ENCODE measurements at regions not wholly inside any gene's neighbourhood (a gene's known extent, or its start where the extent isn't known, plus 50 kb on each side); places are given as distances from the start of the nearest gene placed in this dataset.

DNA sequence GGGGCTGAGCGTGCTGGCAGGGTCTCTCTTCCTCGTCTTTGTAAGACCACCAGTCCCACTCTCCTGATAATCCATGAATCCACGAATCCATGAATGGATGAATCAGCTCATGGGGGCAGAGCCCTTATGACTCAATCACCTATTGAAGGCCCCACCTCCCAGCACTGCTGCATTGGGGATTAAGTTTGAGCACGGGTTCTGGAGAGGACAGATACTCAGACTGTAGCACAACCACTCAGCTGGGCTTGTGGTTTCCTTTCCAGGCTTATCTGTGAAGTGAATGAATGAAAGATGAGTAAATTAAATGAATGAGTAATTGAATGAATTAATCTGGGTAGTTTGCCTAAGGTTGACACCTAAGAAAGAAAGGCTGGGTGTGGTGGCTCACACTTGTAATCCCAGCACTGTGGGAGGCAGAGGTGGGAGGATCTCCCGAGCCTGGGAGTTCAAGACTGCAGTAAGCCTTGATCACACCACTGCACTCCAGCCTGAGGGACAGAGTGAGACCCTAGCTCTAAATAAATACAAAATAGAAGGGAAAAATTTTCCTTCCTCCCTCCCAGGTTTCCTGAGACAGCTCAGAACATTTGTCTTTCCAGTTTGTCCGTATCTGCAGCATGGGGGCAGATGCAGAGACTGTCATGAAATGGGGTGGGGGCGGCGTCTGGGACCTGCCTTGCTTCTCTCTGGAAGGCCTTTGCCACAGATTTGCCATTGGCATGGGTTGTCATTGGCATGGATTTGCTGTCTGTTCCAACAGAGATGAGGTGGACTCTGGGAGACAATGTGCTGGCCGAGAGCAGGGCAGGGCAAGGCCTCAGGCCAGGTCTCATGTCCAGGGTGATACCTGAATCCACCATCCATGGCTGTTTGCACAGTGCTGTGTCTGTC lies 187.7 kb upstream of the C1orf174 start:
- DNase-seq (ENCODE audit: low read depth in 2 of 2) = no peak

DNA sequence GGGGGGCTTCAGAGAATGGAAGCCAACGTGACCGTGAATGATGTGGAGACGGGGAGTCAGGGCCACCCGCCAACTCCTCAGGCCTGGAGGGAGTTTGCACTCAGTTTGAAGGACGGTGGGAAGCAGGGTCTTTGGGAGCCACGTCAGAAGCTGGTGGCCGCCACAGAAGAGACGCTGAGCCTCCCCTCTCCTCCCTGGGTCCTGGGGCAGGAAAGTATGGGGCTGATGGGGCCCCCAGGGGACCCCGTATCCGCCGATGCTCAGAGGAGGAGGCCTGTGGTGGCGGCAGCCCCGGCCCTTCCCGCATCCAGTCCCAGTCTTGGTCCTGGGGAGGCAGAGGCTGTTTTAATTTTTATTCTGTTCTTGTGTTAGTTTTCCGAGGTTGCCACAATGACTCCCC lies 188.6 kb upstream of the C1orf174 start:
- no peak for DNase-seq (ENCODE audit: low read depth in 2 of 2)

DNA sequence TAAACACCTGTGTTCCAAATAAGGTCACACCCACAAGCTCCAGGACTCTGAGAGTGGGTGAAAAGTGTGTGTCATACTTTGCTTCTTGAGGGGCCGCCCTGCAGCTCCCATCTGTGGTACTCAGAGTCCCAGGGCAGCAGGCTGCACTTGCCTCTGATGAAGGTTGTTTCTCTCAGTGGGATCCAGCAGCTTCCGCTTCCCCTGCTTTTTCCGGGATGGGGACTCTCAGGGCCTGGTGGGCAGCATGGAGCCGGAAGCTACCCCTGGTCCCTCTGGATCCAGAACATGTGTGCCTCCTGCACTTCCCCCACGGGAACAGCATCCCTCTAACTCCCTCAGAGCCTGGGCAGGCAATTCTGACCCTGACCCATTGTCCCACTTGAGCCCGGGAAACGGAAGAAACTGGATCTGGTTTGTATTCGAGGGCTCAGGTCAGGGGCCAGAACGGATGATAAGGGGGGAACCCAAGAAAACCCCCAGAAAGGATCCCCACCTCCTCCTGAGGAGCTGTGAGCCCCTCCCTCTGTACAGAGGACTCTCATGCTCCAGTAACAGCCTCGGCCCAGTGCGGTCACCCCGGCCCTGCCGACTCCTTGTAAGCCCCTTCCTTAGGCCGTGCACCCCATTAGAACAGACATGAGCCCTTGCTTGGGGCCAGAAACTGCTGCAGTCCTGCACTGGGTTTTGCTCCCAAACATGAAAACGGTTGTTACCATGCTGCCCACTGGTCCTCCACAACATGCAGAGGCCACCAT lies 189.5 kb upstream of the C1orf174 start:
- no peak for DNase-seq (ENCODE audit: low read depth in 2 of 2)

- DNase-seq (ENCODE audit: low read depth in 2 of 2) = no peak
These were observed 190.5 kb upstream of the C1orf174 start for GRCh38 chr1:4090556-4090955.

GRCh38 chr1:4090976-4091660 lies 191.0 kb upstream of the C1orf174 start:
- no peak for DNase-seq (ENCODE audit: low read depth in 2 of 2)

GRCh38 chr1:4091996-4092395 lies 191.9 kb upstream of the C1orf174 start:
- no peak for DNase-seq (ENCODE audit: low read depth in 2 of 2)

DNA sequence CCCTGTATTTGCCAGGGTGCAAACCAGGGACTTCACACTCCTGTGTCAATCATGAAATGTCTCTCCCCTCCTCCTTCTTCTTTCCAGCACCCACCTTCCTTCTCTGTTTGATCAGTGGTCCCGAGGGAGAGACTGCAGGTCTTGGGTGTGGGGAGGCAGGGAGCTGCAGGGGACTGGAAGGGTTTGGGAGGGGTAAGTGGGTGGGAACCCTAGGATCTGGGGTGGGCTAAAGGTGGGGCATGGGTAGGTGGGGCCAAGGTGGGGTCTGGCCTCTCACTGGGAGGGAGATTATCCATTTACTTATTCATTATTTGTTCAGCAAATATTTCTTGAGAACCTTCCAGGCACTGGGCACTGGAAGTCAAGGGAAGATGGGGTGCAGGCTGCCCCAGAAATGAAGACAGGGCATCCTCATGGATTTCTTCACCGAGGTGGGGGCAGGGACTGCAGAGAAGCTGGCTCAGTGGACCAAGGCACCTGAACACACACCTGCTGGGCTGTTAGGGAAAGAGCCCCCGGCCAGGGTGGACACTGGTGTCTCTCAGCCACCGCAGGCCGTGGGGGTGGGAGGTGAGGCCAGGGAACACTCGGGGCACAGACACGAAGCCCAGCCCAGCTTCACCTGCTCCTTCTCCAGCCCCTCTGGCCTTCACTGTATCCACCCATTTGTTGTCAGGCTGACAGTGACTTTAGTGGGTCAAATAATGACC lies 193.9 kb upstream of the C1orf174 start:
- no peak for DNase-seq (ENCODE audit: low read depth in 2 of 2)

DNA sequence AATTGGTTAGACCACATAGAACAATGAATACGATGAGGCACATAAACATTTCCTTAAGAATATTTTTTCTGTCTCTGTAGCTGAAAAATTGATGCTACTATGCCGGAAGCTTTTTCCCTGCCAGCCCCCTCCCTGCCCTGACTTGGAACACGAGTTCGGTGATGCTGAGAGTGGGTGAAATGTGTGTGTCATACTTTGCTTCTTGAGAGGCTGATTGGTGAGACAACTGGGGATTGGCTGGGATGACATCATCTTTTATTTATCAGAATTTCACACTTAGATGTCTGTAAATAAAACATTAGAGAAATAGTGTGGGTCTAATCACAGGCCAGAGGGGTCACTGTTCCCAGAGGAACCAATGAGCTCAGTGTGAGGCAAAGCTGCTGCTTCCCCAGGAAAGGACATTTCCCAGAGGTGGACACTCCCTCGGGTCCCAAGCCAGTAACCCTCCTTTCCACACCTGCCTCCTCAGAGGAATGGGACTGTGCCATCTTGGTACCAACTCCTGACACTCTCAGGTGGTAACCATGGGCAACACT lies 195.4 kb upstream of the C1orf174 start:
- no peak for DNase-seq (ENCODE audit: low read depth in 2 of 2)

DNA sequence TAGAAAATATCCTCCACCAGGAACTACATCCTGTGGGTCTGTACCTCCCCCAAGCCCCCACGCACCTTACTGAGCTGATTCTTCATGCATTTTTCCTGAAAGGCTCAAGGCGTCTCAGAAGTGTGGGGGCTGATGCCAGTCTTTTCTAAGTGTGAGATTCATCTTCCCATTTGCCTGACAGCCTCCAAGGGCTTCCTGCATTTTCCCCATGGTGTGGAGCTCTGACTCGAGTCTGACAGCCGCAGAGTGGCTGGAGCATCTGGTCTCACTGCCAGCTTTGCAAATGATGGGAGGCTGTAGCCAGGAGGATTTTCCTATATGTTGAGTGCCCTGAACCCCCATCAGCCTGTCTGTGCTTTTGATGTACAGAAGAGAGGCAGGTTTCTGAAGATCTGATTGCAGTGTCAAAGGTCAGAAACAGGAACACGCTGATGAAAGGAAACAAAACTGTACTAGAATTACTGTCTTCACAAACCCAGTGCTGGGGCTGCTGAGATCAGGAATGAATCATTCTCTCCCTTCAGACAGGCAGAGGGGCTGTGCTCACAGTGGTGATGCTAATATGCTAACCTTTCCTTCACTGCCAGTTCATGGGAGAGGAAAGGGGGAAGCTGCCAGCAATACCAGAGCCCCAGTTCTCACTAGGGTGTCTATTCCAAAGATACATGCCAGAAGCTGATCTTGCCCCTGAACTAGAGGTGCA lies 201.5 kb upstream of the C1orf174 start:
- DNase-seq (ENCODE audit: low read depth in 2 of 2) = no peak

DNA sequence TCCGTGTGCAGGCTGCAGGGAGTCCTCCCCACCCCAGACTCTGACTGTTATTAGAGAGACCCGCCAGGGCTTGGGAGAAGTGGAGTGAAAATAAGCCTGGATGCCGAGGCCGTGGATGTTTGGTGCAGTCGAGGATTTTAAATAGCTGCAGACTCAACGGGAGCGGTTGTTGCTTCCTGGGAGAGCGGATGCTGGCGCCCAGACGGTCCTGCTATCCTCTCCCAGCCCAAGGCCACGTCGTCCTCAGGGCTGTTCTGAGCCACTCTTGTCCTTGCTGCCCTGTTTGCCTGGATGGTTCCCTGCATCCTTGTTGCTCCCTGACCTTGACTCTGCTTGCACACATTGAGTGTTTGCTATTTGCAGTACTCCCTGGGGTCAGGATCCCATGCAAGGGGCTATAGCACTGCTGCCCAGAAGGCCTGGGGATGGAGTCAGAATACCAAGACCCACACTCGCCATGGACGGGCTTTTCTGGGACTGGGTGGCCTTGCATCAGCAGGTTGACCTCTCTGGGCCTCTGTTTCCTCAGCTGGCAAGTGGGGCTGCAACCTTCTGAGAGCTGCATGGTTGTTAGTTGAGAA lies 205.3 kb upstream of the C1orf174 start:
- no peak for DNase-seq (ENCODE audit: low read depth in 2 of 2)

- no peak for DNase-seq (ENCODE audit: low read depth in 2 of 2)
These were observed 206.7 kb upstream of the C1orf174 start for GRCh38 chr1:4106731-4107130.

DNA sequence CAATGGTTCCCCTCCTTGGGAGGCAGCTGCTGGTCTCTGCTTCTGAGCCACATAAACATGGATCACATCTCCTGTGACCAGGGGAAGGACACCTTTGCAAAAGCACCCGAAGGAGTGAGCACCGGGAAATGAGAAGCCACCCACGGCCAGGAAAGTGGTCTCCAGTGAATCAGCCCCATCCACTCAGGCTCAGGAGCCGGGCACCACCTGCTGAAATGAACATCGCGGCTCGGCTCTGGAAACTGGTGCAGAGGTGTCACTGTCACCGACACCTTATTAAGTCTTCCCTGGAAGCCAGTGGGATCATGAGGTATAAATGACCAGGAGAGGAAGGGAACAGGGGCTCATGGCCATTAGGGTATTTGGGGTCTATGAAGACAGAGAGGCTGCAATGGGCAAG lies 207.2 kb upstream of the C1orf174 start:
- no peak for DNase-seq (ENCODE audit: low read depth in 2 of 2)

GRCh38 chr1:4108331-4108730 lies 208.3 kb upstream of the C1orf174 start:
- DNase-seq (ENCODE audit: low read depth in 2 of 2) = no peak

- DNase-seq (ENCODE audit: low read depth in 2 of 2) = no peak
These were observed 208.9 kb upstream of the C1orf174 start for GRCh38 chr1:4108758-4109627.

- no peak for DNase-seq (ENCODE audit: low read depth in 2 of 2)
These were observed 209.5 kb upstream of the C1orf174 start for GRCh38 chr1:4109628-4109940.

GRCh38 chr1:4110888-4111287 lies 210.8 kb upstream of the C1orf174 start:
- no peak for DNase-seq (ENCODE audit: low read depth in 2 of 2)

DNA sequence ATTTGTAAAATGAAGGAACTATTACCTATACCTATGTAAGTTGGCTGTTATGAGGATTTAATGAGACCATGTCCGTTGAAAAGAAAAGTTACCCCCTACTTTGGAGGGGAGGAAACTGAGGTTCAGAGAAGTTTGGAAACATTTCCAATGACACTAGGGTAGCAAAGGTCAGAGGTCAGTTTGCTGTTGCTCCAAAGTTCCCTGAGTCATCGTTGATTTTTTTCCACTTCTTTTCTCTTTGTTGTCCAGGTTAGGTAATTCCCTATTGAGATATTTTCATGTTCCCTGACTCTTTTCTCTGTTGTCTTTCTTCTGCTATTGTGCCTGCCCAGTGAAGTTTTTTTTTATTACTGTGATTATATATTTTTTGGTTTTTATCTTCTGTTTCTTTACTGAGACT lies 213.8 kb upstream of the C1orf174 start:
- no peak for DNase-seq (ENCODE audit: low read depth in 2 of 2)

GRCh38 chr1:4115191-4115900 lies 215.3 kb upstream of the C1orf174 start:
- no peak for DNase-seq (ENCODE audit: low read depth in 2 of 2)

- no peak for DNase-seq (ENCODE audit: low read depth in 2 of 2)
These were observed 217.1 kb upstream of the C1orf174 start for GRCh38 chr1:4117196-4117595.
